Sciatic nerve (tissue), 2 donors: ENCODE measurements at regions not wholly inside any gene's neighbourhood (a gene's known extent, or its start where the extent isn't known, plus 50 kb on each side); places are given as distances from the start of the nearest gene placed in this dataset.

ENCODE experiments used
- ATAC-seq: fragments of 200-7000 bp; cut with Tn5 transposase; one replicate; pipeline ENCODE4 v1.9.1; 2020; ENCODE audit warnings: mild to moderate bottlenecking, moderate library complexity
- DNase-seq: peaks from one replicate; pipeline ENCODE4 v3.0.0-alpha.2; 2020; ENCODE audit warnings: low spot score
- intact Hi-C: fragments of 100-400 bp; cut with DNase I; formaldehyde crosslinking; loops from one replicate; pipeline ENCODE4 v1.14.2; 2022
- donor health status: DM: no; HTN: no; CAD: no.
- donor health status: DM: no; HTN: no; CAD: no.

GRCh38 chr20:52619101-52619500, 353.1 kb upstream of the TSHZ2 start:
- intact Hi-C loops: no loop called here

GRCh38 chr20:52616629-52617028, 355.5 kb upstream of the TSHZ2 start:
- intact Hi-C loops: no loop called here
- DNase-seq (no peak), ATAC-seq (no peak)

More at GRCh38 chr20:52619101-52619500, 353.1 kb upstream of the TSHZ2 start:
- DNase-seq (no peak), ATAC-seq (no peak)

DNA sequence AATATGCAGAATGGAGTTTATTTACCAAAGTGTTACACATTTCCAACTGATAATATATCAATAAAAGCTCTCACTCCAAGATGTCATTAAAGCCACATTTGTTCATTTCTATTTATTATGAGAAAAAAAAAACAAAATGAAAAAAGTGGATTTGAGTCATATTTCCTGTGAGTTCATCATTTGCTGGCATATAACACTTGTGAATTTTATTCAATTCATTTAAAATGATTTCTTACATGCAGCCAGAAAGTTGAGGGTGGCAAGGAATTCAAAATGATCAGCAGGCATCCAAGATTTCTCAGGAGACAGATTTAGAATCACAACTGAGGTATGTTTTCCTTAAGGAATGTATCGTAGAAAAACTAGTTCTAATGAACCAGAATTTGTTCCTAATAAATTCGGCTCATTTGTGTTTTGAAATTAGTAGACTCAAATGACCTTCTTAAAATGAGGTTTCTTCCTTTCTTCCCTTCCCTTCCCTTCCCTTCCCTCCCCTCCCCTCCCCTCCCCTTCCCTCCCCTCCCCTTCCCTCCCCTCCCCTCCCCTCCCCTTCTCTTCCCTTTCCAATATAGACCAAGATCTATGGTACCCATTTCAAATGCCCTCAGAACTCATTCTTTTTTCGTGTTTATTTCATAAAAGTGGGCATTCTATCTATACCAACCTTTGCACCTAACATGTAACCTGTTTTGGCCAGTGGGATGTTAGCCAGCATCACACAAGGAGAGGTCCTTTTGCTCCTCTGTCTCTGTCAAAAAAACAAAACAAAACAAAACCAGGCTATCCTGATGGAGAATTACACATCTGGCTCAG, 357.9 kb upstream of the TSHZ2 start:
- DNase-seq: no peak
- intact Hi-C loops: no loop called here
- no peak for ATAC-seq

- no peak for DNase-seq
- no peak for ATAC-seq
- intact Hi-C loops: no loop called here
Observed at GRCh38 chr20:52612046-52612632, 360.0 kb upstream of the TSHZ2 start.

DNA sequence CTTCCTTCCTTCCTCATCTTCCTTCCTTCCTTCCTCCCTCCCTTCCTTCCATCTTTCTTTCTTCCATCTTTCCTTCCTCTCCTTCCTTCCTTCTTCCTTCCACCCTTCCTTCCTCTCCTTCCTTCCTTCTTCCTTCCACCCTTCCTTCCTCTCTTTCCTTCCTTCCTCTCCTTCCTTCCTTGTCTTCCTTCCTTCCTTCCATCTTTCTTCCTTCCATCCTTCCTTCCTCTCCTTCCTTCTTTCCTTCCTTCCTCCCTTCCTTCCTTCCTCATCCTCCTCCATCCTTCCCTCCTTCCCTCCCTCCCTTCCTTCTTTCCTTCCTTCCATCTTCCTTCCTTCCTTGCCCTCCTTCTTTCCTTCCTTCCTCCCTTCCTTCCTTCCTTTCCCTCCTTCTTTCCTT, 361.4 kb upstream of the TSHZ2 start:
- no peak for ATAC-seq
- no peak for DNase-seq
- intact Hi-C loops: no loop called here

DNA sequence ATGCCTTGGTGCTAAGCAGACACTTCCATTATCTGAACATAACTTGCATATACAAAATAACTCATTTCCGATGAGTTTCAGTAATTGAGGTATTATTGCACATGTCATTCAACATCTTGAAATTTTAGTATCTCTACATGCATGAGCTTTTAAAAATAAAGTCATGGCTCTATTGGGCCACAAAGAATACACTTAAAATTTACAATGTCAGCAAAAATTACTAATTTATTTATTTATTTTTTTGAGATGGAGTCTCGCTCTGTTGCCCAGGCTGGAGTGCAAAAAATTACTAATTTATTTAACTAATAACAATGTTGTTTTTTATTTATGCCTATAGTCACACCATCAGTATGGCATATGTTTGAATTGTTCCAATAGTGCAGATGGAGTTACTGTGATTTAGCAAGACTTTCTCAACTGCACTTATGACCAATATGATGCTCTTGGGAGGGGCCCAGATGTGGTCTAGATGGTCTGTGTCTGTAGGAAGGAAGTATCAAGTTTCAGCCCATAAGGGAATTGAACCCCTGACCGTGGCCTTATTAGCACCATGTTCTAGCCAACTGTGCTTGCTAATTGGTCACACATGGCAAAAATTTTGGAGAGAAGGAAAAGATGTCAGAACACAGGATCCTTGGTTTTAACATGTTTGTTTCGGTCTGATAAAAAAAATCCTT, 370.7 kb upstream of the TSHZ2 start:
- ATAC-seq: peak; percentile 98

GRCh38 chr20:52596256-52596655, 375.9 kb upstream of the TSHZ2 start:
- DNase-seq (no peak), ATAC-seq (no peak)
- intact Hi-C loops: no loop called here

More for the DNA sequence above, 370.7 kb upstream of the TSHZ2 start:
- intact Hi-C loops: no loop called here
- no peak for DNase-seq

GRCh38 chr20:52595518-52595917, 376.6 kb upstream of the TSHZ2 start:
- ATAC-seq (no peak), DNase-seq (no peak)
- intact Hi-C loops: no loop called here

GRCh38 chr20:52593654-52594053, 378.5 kb upstream of the TSHZ2 start:
- intact Hi-C loops: no loop called here
- DNase-seq (no peak), ATAC-seq (no peak)

DNA sequence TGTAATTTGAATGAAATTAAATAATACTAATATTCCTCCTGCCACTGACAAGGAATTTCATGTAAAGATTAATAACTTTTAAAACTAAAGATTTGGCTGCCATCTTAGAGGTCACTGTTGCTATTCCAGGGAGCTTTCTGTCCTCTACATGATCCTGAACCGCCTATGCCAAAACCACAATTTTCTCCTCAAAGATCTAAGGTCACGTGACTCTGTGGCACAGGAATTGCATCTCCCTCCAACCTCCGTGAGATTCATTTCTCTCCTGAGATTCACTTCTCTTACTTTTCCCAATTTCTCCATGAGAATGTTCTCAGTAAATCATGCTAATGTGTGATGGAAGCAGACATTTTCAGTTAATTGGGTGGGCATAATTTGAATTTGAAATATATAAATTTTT, 379.6 kb upstream of the TSHZ2 start:
- intact Hi-C loops: no loop called here
- DNase-seq (no peak), ATAC-seq (no peak)

- ATAC-seq (peak; percentile 62), DNase-seq (no peak)
- intact Hi-C loops: no loop called here
Observed at GRCh38 chr20:52590100-52590499, 382.1 kb upstream of the TSHZ2 start.

- DNase-seq (no peak), ATAC-seq (no peak)
- intact Hi-C loops: no loop called here
Observed at GRCh38 chr20:52589251-52589812, 382.8 kb upstream of the TSHZ2 start.

GRCh38 chr20:52586660-52587059, 385.5 kb upstream of the TSHZ2 start:
- DNase-seq (no peak), ATAC-seq (no peak)
- intact Hi-C loops: no loop called here

DNA sequence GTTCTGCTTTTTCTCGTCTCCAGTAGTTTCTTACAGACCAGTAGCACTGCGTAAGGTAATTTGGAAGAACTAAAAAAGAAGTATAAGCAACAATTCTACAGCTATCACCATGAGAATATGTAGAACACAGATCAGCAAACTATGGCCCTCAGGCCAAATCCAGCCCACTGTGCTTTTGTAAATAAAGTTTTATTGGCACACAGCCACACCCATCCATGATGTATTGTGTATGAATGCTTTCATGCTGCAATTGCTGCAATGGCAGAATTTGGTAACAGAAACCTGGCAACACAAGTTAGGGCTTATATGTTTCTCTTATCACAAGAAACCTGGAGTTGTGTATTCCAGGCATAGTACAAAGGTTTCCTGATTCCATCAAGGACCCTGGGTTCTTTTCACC, 386.8 kb upstream of the TSHZ2 start:
- DNase-seq: no peak
- no peak for ATAC-seq
- intact Hi-C loops: no loop called here

GRCh38 chr20:52578559-52578958, 387.0 kb upstream of the ZFP64 start:
- DNase-seq: no peak
- no peak for ATAC-seq
- intact Hi-C loops: no loop called here

- ATAC-seq (no peak), DNase-seq (no peak)
- intact Hi-C loops: no loop called here
Observed at GRCh38 chr20:52577696-52578095, 386.1 kb upstream of the ZFP64 start.

DNA sequence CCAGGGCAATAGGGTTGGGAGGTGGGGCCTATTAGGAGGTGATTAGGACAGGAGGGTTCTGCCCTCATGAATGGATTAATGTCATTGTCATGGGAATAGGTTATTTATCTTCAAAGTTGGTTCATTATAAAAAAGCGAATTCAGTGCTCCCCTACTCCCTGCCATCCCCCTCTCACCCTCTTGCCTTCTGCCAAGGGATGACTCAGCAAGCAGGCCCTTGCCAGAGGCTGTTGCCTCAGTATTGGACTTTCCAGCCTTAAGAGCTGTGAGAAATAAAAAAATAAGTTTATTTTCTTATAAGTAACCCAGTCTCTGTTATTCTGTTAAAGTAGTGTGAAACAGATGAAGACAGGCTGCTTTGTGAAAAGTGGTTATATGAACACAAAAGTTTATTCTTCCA, 381.1 kb upstream of the ZFP64 start:
- no peak for DNase-seq
- intact Hi-C loops: no loop called here
- no peak for ATAC-seq

DNA sequence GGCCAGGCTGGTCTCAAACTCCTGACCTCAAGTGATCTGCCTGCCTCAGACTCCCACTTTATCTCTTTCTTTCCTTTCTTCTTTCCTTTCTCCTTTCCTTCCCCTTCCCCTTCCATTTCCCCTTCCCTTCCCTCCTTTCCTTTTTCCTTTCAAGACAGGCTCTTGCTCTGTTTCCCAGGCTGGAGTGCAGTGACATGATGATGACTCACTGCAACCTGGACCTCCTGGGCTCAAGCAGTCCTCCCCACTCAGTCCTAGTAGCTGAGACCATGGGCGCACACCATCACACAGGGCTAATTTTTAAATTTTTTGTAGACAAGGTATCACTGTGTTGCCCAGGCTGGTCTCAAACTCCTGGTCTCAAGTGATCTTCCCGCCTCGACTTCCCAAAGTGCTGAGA, 377.6 kb upstream of the ZFP64 start:
- no peak for ATAC-seq
- no peak for DNase-seq
- intact Hi-C loops: no loop called here

- DNase-seq (no peak), ATAC-seq (no peak)
- intact Hi-C loops: no loop called here
Observed at GRCh38 chr20:52565614-52566013, 374.0 kb upstream of the ZFP64 start.

DNA sequence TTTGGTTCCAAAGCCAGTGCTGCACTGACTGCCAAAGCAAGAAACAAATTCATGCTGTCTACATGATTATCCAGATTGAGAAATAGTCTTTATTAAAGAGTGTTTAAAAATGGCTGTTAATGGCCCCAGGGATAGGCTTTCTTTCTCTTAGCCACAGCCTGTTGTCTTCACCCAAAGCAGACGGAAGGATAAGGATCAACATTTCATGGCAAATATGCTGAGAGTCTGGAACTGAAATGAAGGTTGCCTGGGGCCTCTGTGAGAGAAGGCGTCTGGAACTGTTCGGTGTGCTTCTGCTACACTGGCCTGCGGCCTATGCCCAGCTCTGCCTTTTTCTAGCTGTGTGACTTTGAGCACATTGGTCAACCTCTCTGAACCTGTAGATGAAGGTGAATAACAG, 373.0 kb upstream of the ZFP64 start:
- DNase-seq (no peak), ATAC-seq (no peak)
- intact Hi-C loops: no loop called here
